ENCODE measurements at regions not wholly inside any gene's neighbourhood (a gene's known extent, or its start where the extent isn't known, plus 50 kb on each side); places are given as distances from the start of the nearest gene placed in this dataset.

DNA sequence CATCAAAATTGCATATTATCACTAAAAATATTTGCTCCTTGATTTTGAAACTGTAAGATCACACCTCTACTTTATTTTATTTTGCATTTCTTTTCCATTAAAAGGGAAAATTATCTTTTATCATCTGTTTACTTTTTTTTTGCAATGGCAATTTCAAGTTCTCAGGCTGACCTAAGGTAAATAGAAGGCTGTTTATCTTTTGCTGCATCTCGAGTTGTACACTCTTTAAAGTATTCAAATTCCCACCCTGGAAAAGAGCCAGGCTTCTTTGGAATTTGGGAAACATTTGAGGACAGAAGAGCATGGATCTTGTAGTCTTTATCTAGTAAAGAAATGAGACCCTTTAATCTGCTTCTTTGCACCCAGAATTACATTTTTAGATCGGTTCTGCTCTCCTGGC is 645.7 kb downstream of the SLC4A3 start:
- no peak for TF ChIP-seq EZH2 (IDR thresholded peaks at IDR 0.05; ENCODE audit: insufficient read depth, poor library complexity, severe bottlenecking)
- TF ChIP-seq EZH2phosphoT487 (IDR thresholded peaks at IDR 0.05; ENCODE audit: insufficient read depth, low read depth): no peak
